SK-N-SH (cell line): ENCODE measurements at regions not wholly inside any gene's neighbourhood (a gene's known extent, or its start where the extent isn't known, plus 50 kb on each side); places are given as distances from the start of the nearest gene placed in this dataset.
"Not testable (repeated sequence)": the region's sequence is repeated elsewhere in the genome, so short reads cannot be mapped to it uniquely, and the experiment has no call there.

Experiments used
- CTCF ChIA-PET: fragments of 300-600, 350-600 bp; formaldehyde crosslinking; extraction: SDS; loops from one replicate; lab custom pipeline; 2021; lab: Yijun Ruan, JAX
- POLR2A ChIA-PET: fragments of 350-600 bp; sonication (Branson Sonifier 250); formaldehyde crosslinking; extraction: SDS; loops from one replicate; lab custom pipeline; 2020; ENCODE audit warnings: antibody characterized with exemption, inconsistent platforms; lab: Yijun Ruan, JAX
- DNase-seq: peaks from one replicate; pipeline ENCODE4 v3.0.0; 2012
- H2AFZ ChIP-seq: fragments of 200-600 bp; sonication (generic); 2 replicates; pipeline ENCODE4 v1.8.1; 2016; ENCODE audit warnings: antibody characterized with exemption, mild to moderate bottlenecking, low read depth
- H3F3A ChIP-seq: fragments of 200-600 bp; sonication (generic); replicated peaks from 2 replicates; pipeline ENCODE3; 2016; ENCODE audit warnings: antibody characterized with exemption, mild to moderate bottlenecking; ENCODE audit not compliant: insufficient read depth
- H3K27ac ChIP-seq, 2 experiments: fragments of 200-500 bp in 1 of 2; fragments of 200-600 bp in 1 of 2; sonication (Bioruptor generic) in 1 of 2; sonication (generic), shearing (Covaris generic) in 1 of 2; 2 replicates each; pipeline versions ENCODE4 v1.5.1 to v1.6.1; 2014 to 2016; ENCODE audit warnings: low read depth in 2 of 2, inconsistent platforms in 1 of 2, low read length in 1 of 2, mild to moderate bottlenecking in 1 of 2, mixed read lengths in 1 of 2
- H3K27me3 ChIP-seq: fragments of 200-600 bp; sonication (generic), shearing (Covaris generic); 2 replicates; pipeline ENCODE4 v1.6.1; 2016; ENCODE audit warnings: mixed run types; ENCODE audit not compliant: insufficient read depth
- H3K36me3 ChIP-seq, 2 experiments: fragments of 200-500 bp in 1 of 2; fragments of 200-600 bp in 1 of 2; sonication (Bioruptor generic) in 1 of 2; sonication (generic) in 1 of 2; replicated peaks in 1 of 2; 2 replicates each; pipeline versions ENCODE3 to v1.5.1; 2014 to 2016; ENCODE audit warnings: low read length in 1 of 2, mild to moderate bottlenecking in 1 of 2; ENCODE audit not compliant: insufficient read depth in 2 of 2, control insufficient read depth in 1 of 2
- H3K4me1 ChIP-seq, 2 experiments: fragments of 200-500 bp in 1 of 2; fragments of 200-600 bp in 1 of 2; sonication (Bioruptor generic) in 1 of 2; sonication (generic), shearing (Covaris generic) in 1 of 2; 2 replicates each; pipeline versions ENCODE4 v1.5.1 to v1.6.1; 2014 to 2016; ENCODE audit warnings: low read depth in 1 of 2, low read length in 1 of 2, mixed run types in 1 of 2; ENCODE audit not compliant: insufficient read depth in 2 of 2, control insufficient read depth in 1 of 2
- H3K4me2 ChIP-seq: fragments of 200-600 bp; sonication (generic), shearing (Covaris generic); 2 replicates; pipeline ENCODE4 v1.6.1; 2017; ENCODE audit warnings: mixed run types
- H3K4me3 ChIP-seq, 2 experiments: fragments of 200-500 bp in 1 of 2; fragments of 200-600 bp in 1 of 2; sonication (Bioruptor generic) in 1 of 2; sonication (generic), shearing (Covaris generic) in 1 of 2; 2 replicates each; pipeline versions ENCODE4 v1.5.1 to v1.8.1; 2014 to 2016; ENCODE audit warnings: low read depth in 2 of 2, inconsistent platforms in 1 of 2, low read length in 1 of 2, mild to moderate bottlenecking in 1 of 2, mixed read lengths in 1 of 2, moderate library complexity in 1 of 2
- H3K79me2 ChIP-seq: fragments of 200-600 bp; sonication (generic); 2 replicates; pipeline ENCODE4 v1.8.1; 2017; ENCODE audit warnings: mild to moderate bottlenecking; ENCODE audit not compliant: insufficient read depth
- H3K9ac ChIP-seq: fragments of 200-600 bp; sonication (generic); 2 replicates; pipeline ENCODE4 v1.6.1; 2017; ENCODE audit warnings: mixed run types
- H3K9me2 ChIP-seq: fragments of 200-600 bp; sonication (generic); 2 replicates; pipeline ENCODE4 v1.6.1; 2017; ENCODE audit warnings: mixed run types
- H3K9me3 ChIP-seq: fragments of 200-600 bp; sonication (generic); 2 replicates; pipeline ENCODE4 v1.6.1; 2017; ENCODE audit warnings: mixed run types, mild to moderate bottlenecking, moderate library complexity
- H4K20me1 ChIP-seq: fragments of 200-600 bp; sonication (generic); 2 replicates; pipeline ENCODE4 v1.6.1; 2017; ENCODE audit warnings: mild to moderate bottlenecking, mixed run types; ENCODE audit not compliant: insufficient read depth
- CHD2 ChIP-seq: fragments of 150-350 bp; IDR thresholded peaks from 2 replicates; pipeline ENCODE4 v1.6.1; 2018; ENCODE audit warnings: low read length; ENCODE audit not compliant: partially characterized antibody
- EP300 ChIP-seq, 2 experiments: IDR thresholded peaks; 2 replicates each; pipeline versions ENCODE4 v1.4.0 to v1.6.1; 2012; ENCODE audit warnings: borderline replicate concordance in 1 of 2, low read depth in 1 of 2, low read length in 1 of 2
- FOXJ3 ChIP-seq: sonication (generic); formaldehyde crosslinking; IDR thresholded peaks from 2 replicates; pipeline ENCODE4 v1.5.1; 2020; ENCODE audit warnings: mild to moderate bottlenecking, missing genetic modification reagents
- FOXM1 ChIP-seq: IDR thresholded peaks from 2 replicates; pipeline ENCODE4 v1.4.0; 2012; ENCODE audit warnings: low read depth, mild to moderate bottlenecking
- GABPA ChIP-seq: IDR thresholded peaks from 2 replicates; pipeline ENCODE4 v1.4.0; 2012; ENCODE audit warnings: low read depth, mild to moderate bottlenecking
- JUND ChIP-seq: IDR thresholded peaks from 2 replicates; pipeline ENCODE4 v1.4.0; 2012
- MAX ChIP-seq: IDR thresholded peaks from 2 replicates; pipeline ENCODE4 v1.4.0; 2012; ENCODE audit warnings: low read depth
- MEF2A ChIP-seq: IDR thresholded peaks from 2 replicates; pipeline ENCODE4 v1.4.0; 2012; ENCODE audit warnings: low read depth, borderline replicate concordance
- MXI1 ChIP-seq: IDR thresholded peaks from 2 replicates; pipeline ENCODE4 v1.6.1; 2012; ENCODE audit warnings: mild to moderate bottlenecking, low read depth, low read length, improper control_type of control experiment
- PBX3 ChIP-seq: IDR thresholded peaks from 2 replicates; pipeline ENCODE4; 2012
- POLR2AphosphoS5 ChIP-seq: IDR thresholded peaks from 2 replicates; pipeline ENCODE4 v1.6.1; 2012; ENCODE audit warnings: low read depth, low read length
- REST ChIP-seq: IDR thresholded peaks from 2 replicates; pipeline ENCODE4 v1.6.1; 2012; ENCODE audit warnings: mild to moderate bottlenecking, low read depth, low read length, moderate library complexity
- RXRA ChIP-seq: IDR thresholded peaks from 2 replicates; pipeline ENCODE4 v1.4.0; 2012; ENCODE audit warnings: low read depth, mild to moderate bottlenecking, borderline replicate concordance
- SMC3 ChIP-seq: IDR thresholded peaks from 2 replicates; pipeline ENCODE4 v1.6.1; 2012; ENCODE audit warnings: low read depth, low read length, improper control_type of control experiment
- TAF1 ChIP-seq: IDR thresholded peaks from 2 replicates; pipeline ENCODE4 v1.6.1; 2012; ENCODE audit warnings: low read depth, mild to moderate bottlenecking, low read length, moderate library complexity, borderline replicate concordance
- USF1 ChIP-seq: IDR thresholded peaks from 2 replicates; pipeline ENCODE4 v1.4.0; 2012; ENCODE audit warnings: low read depth, borderline replicate concordance
- USF2 ChIP-seq: fragments of 150-350 bp; IDR thresholded peaks from 2 replicates; pipeline ENCODE4 v1.6.1; 2017; ENCODE audit warnings: antibody characterized with exemption, low read length, low read depth, borderline replicate concordance
- YY1 ChIP-seq: IDR thresholded peaks from 2 replicates; pipeline ENCODE4 v1.4.0; 2012; ENCODE audit warnings: low read depth, mild to moderate bottlenecking
- ZBTB33 ChIP-seq: IDR thresholded peaks from 2 replicates; pipeline ENCODE4 v1.4.0; 2012; ENCODE audit warnings: low read depth, borderline replicate concordance
- WGBS: methylation state at CpG from one replicate; pipeline ENCODE4 v1.1.6; 2017; ENCODE audit warnings: low lambda C conversion rate; 5-methylcytosine and 5-hydroxymethylcytosine counted together

- Histone ChIP-seq H3K27ac (no peak overlapping the region), H3K4me1 (peaks cover 12 to 14% of the 10 kb centered on the region in 2 experiments), H3K9ac (no peak overlapping the region), H3K27me3 (no peaks in the 10 kb centered on the region), H2AFZ (no peak overlapping the region), H4K20me1 (no peaks in the 10 kb centered on the region), H3K9me3 (no peaks in the 10 kb centered on the region), H3F3A (peaks cover 10% of the 10 kb centered on the region), H3K4me2 (no peak overlapping the region), H3K79me2 (no peaks in the 10 kb centered on the region), H3K9me2 (no peaks in the 10 kb centered on the region), H3K4me3 (no peak overlapping the region), H3K36me3 (no peaks in the 10 kb centered on the region)
- TF ChIP-seq TAF1 (no peak), POLR2AphosphoS5 (no peak), SMC3 (no peak), YY1 (no peak), FOXM1 (no peak), MEF2A (no peak), EP300 (IDR thresholded peaks at IDR 0.05; ENCODE audit: borderline replicate concordance in 1 of 2, low read depth in 1 of 2, low read length in 1 of 2) (no peak), REST (no peak), USF2 (no peak), JUND (no peak), FOXJ3 (no peak), GABPA (no peak), PBX3 (no peak), RXRA (no peak), USF1 (no peak), ZBTB33 (no peak), CHD2 (no peak), MAX (no peak), MXI1 (no peak)
- 85% methylated on average over 4 of the region's 4 CpGs for whole genome bisulfite sequencing
- no peak for DNase-seq
- ChIA-PET CTCF (no interaction called here), POLR2A (no interaction called here)
Measured at GRCh38 chr1:224548676-224549075, 67.4 kb upstream of the CNIH3 start.

- POLR2A ChIA-PET, result not testable (repeated sequence)
- WGBS, result 86% methylated on average over 4 of the region's 4 CpGs
Measured at GRCh38 chr1:224551189-224551588, 64.9 kb upstream of the CNIH3 start.

More at GRCh38 chr1:224551189-224551588, 64.9 kb upstream of the CNIH3 start:
- H3F3A ChIP-seq, H3K36me3 ChIP-seq, H3K4me3 ChIP-seq, H3K79me2 ChIP-seq, H3K9me2 ChIP-seq, H3K9me3 ChIP-seq, H3K27me3 ChIP-seq, H3K27ac ChIP-seq, H3K9ac ChIP-seq, DNase-seq, H4K20me1 ChIP-seq, H2AFZ ChIP-seq, H3K4me1 ChIP-seq, CTCF ChIA-PET, H3K4me2 ChIP-seq: not testable (repeated sequence)
